Liver (tissue), 3 donors: ENCODE measurements at regions not wholly inside any gene's neighbourhood (a gene's known extent, or its start where the extent isn't known, plus 50 kb on each side); places are given as distances from the start of the nearest gene placed in this dataset.

ENCODE experiments used
- ATF3 ChIP-seq: IDR thresholded peaks from 2 replicates; pipeline ENCODE4 v1.6.1; 2016; ENCODE audit warnings: antibody characterized with exemption
- GABPA ChIP-seq, 2 donors: IDR thresholded peaks in 1 of 2; conservative IDR thresholded peaks in 1 of 2; 2 replicates each; pipeline ENCODE4 v1.6.1; 2016; ENCODE audit warnings: antibody characterized with exemption in 2 of 2, mild to moderate bottlenecking in 1 of 2, moderate library complexity in 1 of 2
- JUND ChIP-seq, 2 donors: IDR thresholded peaks; 2 replicates each; pipeline ENCODE4 v1.6.1; 2016; ENCODE audit warnings: antibody characterized with exemption in 2 of 2
- RAD21 ChIP-seq, 2 donors: IDR thresholded peaks; 2 replicates each; pipeline ENCODE4 v1.6.1; 2016; ENCODE audit warnings: antibody characterized with exemption in 2 of 2, mild to moderate bottlenecking in 2 of 2
- REST ChIP-seq: IDR thresholded peaks from 2 replicates; pipeline ENCODE4 v1.6.1; 2016; ENCODE audit warnings: antibody characterized with exemption, mild to moderate bottlenecking
- RXRA ChIP-seq, 2 donors: IDR thresholded peaks; 2 replicates each; pipeline ENCODE4 v1.6.1; 2017 to 2018; ENCODE audit warnings: antibody characterized with exemption in 2 of 2, mild to moderate bottlenecking in 1 of 2
- SP1 ChIP-seq: IDR thresholded peaks from 2 replicates; pipeline ENCODE4 v1.6.1; 2018; ENCODE audit warnings: antibody characterized with exemption, mild to moderate bottlenecking
- TAF1 ChIP-seq: conservative IDR thresholded peaks from 2 replicates; pipeline ENCODE4 v1.6.1; 2016; ENCODE audit warnings: antibody characterized with exemption, mild to moderate bottlenecking
- YY1 ChIP-seq: IDR thresholded peaks from 2 replicates; pipeline ENCODE4 v1.6.1; 2016; ENCODE audit warnings: antibody characterized with exemption, mild to moderate bottlenecking
- TF ChIP-seq, protein P1 (sequence below): fragments of 150-350 bp; IDR thresholded peaks from 2 replicates; pipeline ENCODE4 v1.5.1; 2017; ENCODE audit warnings: improper control_type of control experiment, low read depth, low read length; ENCODE audit not compliant: missing input control
- TF ChIP-seq, protein P2 (sequence below): IDR thresholded peaks from 2 replicates; pipeline ENCODE4 v1.6.1; 2016; ENCODE audit warnings: antibody characterized with exemption
- TF ChIP-seq, protein P3 (sequence below): IDR thresholded peaks from 2 replicates; pipeline ENCODE4 v1.6.1; 2016; ENCODE audit warnings: antibody characterized with exemption
- donor health status: healthy.
- donor health status: healthy.

DNA sequence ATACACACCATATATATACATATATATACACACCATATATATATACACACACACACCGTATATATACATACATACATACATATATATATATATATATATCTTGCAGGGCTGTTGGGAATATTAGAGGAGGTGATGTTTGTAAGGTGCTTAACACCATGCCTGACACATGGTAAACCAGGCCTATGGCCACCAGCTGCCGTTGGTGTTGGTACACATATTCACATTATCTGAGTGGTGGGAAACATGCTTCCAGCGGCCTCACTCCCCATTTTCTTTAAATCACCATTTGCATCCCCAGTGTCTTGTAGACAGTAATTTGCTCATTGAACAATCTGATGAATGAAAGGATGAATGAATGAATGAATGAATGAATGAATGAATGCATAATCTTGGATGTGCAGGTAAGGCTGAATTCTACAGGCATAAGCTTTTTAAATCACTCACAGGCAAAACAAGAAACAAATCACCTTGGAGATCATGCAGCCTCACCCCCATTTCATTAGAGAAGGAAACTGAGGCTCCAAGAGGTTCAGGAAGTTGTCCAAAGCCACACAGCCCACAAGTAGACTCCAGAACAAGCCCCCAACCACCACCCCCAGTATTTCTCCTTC, 527.8 kb downstream of the MIAT start:
- TF ChIP-seq, protein P1, sequence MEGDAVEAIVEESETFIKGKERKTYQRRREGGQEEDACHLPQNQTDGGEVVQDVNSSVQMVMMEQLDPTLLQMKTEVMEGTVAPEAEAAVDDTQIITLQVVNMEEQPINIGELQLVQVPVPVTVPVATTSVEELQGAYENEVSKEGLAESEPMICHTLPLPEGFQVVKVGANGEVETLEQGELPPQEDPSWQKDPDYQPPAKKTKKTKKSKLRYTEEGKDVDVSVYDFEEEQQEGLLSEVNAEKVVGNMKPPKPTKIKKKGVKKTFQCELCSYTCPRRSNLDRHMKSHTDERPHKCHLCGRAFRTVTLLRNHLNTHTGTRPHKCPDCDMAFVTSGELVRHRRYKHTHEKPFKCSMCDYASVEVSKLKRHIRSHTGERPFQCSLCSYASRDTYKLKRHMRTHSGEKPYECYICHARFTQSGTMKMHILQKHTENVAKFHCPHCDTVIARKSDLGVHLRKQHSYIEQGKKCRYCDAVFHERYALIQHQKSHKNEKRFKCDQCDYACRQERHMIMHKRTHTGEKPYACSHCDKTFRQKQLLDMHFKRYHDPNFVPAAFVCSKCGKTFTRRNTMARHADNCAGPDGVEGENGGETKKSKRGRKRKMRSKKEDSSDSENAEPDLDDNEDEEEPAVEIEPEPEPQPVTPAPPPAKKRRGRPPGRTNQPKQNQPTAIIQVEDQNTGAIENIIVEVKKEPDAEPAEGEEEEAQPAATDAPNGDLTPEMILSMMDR, result no peak
- TF ChIP-seq ATF3 (no peak), RXRA (IDR thresholded peaks at IDR 0.05) (no peak), YY1 (no peak), RAD21 (IDR thresholded peaks at IDR 0.05) (no peak), GABPA (IDR thresholded peaks at IDR 0.05 in 1 of 2, conservative IDR thresholded peaks at IDR 0.05 in 1 of 2) (no peak), TAF1 (no peak), JUND (IDR thresholded peaks at IDR 0.05) (no peak), REST (no peak), SP1 (no peak)
- TF ChIP-seq, protein P2, sequence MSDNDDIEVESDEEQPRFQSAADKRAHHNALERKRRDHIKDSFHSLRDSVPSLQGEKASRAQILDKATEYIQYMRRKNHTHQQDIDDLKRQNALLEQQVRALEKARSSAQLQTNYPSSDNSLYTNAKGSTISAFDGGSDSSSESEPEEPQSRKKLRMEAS, result no peak
- TF ChIP-seq, protein P3, sequence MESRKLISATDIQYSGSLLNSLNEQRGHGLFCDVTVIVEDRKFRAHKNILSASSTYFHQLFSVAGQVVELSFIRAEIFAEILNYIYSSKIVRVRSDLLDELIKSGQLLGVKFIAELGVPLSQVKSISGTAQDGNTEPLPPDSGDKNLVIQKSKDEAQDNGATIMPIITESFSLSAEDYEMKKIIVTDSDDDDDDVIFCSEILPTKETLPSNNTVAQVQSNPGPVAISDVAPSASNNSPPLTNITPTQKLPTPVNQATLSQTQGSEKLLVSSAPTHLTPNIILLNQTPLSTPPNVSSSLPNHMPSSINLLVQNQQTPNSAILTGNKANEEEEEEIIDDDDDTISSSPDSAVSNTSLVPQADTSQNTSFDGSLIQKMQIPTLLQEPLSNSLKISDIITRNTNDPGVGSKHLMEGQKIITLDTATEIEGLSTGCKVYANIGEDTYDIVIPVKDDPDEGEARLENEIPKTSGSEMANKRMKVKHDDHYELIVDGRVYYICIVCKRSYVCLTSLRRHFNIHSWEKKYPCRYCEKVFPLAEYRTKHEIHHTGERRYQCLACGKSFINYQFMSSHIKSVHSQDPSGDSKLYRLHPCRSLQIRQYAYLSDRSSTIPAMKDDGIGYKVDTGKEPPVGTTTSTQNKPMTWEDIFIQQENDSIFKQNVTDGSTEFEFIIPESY, result no peak
